ENCODE measurements at regions not wholly inside any gene's neighbourhood (a gene's known extent, or its start where the extent isn't known, plus 50 kb on each side); places are given as distances from the start of the nearest gene placed in this dataset.

- Histone ChIP-seq H3K27ac (no peak overlapping the region), H3K4me1 (peaks cover 2% of the 10 kb centered on the region), H3K9me3 (ENCODE audit: control insufficient read depth, low read length) (no peaks in the 10 kb centered on the region), H3K36me3 (ENCODE audit: control insufficient read depth, insufficient read depth, low read length) (no peaks in the 10 kb centered on the region), H2AFZ (no peak overlapping the region), H3K9ac (no peak overlapping the region), H3K79me2 (no peaks in the 10 kb centered on the region), H3K4me3 (ENCODE audit: low read depth, low read length) (no peak overlapping the region), H3K4me2 (ENCODE audit: low read length) (no peak overlapping the region), H3K27me3 (ENCODE audit: control insufficient read depth, insufficient read depth, low read length) (no peaks in the 10 kb centered on the region)
- TF ChIP-seq CTCF (IDR thresholded peaks at IDR 0.05) = no peak
These were observed 347.0 kb upstream of the HSF2 start for GRCh38 chr6:122052346-122052900.

DNA sequence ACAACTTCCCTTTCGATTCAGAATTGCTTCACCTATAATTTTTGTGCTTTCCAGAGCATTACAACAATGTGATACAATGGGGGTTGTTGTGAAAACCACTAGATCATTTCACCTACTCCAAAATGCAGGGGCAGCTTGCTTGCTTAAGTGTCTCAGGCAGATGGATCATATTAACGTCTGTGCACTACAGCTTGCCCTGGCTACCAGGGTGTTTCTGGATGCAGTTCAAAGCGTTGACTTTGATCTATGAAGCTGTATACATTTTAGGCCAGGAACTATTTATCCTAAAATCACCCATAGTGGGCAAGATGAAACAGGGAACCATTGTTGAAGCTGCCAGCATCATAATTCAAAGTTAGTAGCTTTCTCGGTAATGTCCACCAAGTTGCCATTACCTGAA lies 339.5 kb upstream of the HSF2 start:
- H3K27me3 ChIP-seq (ENCODE audit: control insufficient read depth, insufficient read depth, low read length) = no peaks in the 10 kb centered on the region
- no peaks in the 10 kb centered on the region for H3K79me2 ChIP-seq
- no peak overlapping the region for H3K27ac ChIP-seq
- no peaks in the 10 kb centered on the region for H3K36me3 ChIP-seq (ENCODE audit: control insufficient read depth, insufficient read depth, low read length)
- no peaks in the 10 kb centered on the region for H3K4me1 ChIP-seq
- H3K4me3 ChIP-seq (ENCODE audit: low read depth, low read length) = no peak overlapping the region
- no peak overlapping the region for H2AFZ ChIP-seq
- TF ChIP-seq CTCF (IDR thresholded peaks at IDR 0.05) = no peak
- no peak overlapping the region for H3K9ac ChIP-seq
- no peaks in the 10 kb centered on the region for H3K9me3 ChIP-seq (ENCODE audit: control insufficient read depth, low read length)
- H3K4me2 ChIP-seq (ENCODE audit: low read length) = no peak overlapping the region

- H3K9me3 ChIP-seq (ENCODE audit: control insufficient read depth, low read length) = no peaks in the 10 kb centered on the region
- H3K4me2 ChIP-seq (ENCODE audit: low read length) = no peak overlapping the region
- no peaks in the 10 kb centered on the region for H3K4me1 ChIP-seq
- H3K79me2 ChIP-seq = no peaks in the 10 kb centered on the region
- H3K27ac ChIP-seq = no peak overlapping the region
- no peak overlapping the region for H3K4me3 ChIP-seq (ENCODE audit: low read depth, low read length)
- H3K9ac ChIP-seq = no peak overlapping the region
- no peak for TF ChIP-seq CTCF (IDR thresholded peaks at IDR 0.05)
- no peaks in the 10 kb centered on the region for H3K36me3 ChIP-seq (ENCODE audit: control insufficient read depth, insufficient read depth, low read length)
- H2AFZ ChIP-seq = no peak overlapping the region
- H3K27me3 ChIP-seq (ENCODE audit: control insufficient read depth, insufficient read depth, low read length) = no peaks in the 10 kb centered on the region
These were observed 337.6 kb upstream of the HSF2 start for GRCh38 chr6:122061855-122062254.

GRCh38 chr6:122063076-122063475 lies 336.4 kb upstream of the HSF2 start:
- H3K9me3 ChIP-seq (ENCODE audit: control insufficient read depth, low read length) = no peaks in the 10 kb centered on the region
- H3K4me1 ChIP-seq = no peaks in the 10 kb centered on the region
- no peak overlapping the region for H2AFZ ChIP-seq
- TF ChIP-seq CTCF (IDR thresholded peaks at IDR 0.05) = no peak
- H3K27ac ChIP-seq = no peak overlapping the region
- H3K79me2 ChIP-seq = no peaks in the 10 kb centered on the region
- H3K27me3 ChIP-seq (ENCODE audit: control insufficient read depth, insufficient read depth, low read length) = no peaks in the 10 kb centered on the region
- no peak overlapping the region for H3K4me2 ChIP-seq (ENCODE audit: low read length)
- no peak overlapping the region for H3K4me3 ChIP-seq (ENCODE audit: low read depth, low read length)
- H3K36me3 ChIP-seq (ENCODE audit: control insufficient read depth, insufficient read depth, low read length) = no peaks in the 10 kb centered on the region
- no peak overlapping the region for H3K9ac ChIP-seq

DNA sequence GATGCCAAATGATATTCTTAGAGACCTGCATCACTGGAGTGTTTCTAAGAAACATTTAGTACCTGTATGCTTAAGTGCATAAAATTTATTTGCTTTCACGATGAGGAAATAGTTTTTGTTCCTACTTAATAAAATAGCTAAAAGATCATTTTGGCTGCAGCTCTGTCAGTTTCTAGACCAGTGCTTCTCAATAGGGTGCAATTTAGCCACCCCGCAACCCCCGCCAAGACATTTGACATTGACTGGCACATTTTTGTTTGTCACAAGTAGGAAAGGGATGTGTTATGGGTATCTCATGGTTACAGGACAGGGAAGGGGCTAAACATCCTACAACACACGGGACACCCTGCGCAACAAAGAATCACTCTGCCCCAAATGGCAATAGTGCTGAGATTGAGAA lies 335.7 kb upstream of the HSF2 start:
- H3K27ac ChIP-seq = no peak overlapping the region
- no peaks in the 10 kb centered on the region for H3K4me1 ChIP-seq
- no peaks in the 10 kb centered on the region for H3K9me3 ChIP-seq (ENCODE audit: control insufficient read depth, low read length)
- TF ChIP-seq CTCF (IDR thresholded peaks at IDR 0.05) = no peak
- no peaks in the 10 kb centered on the region for H3K27me3 ChIP-seq (ENCODE audit: control insufficient read depth, insufficient read depth, low read length)
- H2AFZ ChIP-seq = no peak overlapping the region
- H3K79me2 ChIP-seq = no peaks in the 10 kb centered on the region
- no peak overlapping the region for H3K9ac ChIP-seq
- H3K36me3 ChIP-seq (ENCODE audit: control insufficient read depth, insufficient read depth, low read length) = no peaks in the 10 kb centered on the region
- H3K4me3 ChIP-seq (ENCODE audit: low read depth, low read length) = no peak overlapping the region
- H3K4me2 ChIP-seq (ENCODE audit: low read length) = no peak overlapping the region

Measured in parathyroid adenoma (tissue), 2 donors.